GM12878 (cell line): ENCODE measurements at regions not wholly inside any gene's neighbourhood (a gene's known extent, or its start where the extent isn't known, plus 50 kb on each side); places are given as distances from the start of the nearest gene placed in this dataset.

ENCODE experiments used
- ATF2 ChIP-seq: IDR thresholded peaks from 2 replicates; pipeline ENCODE4 v1.6.1; 2012; ENCODE audit warnings: low read length, inconsistent platforms
- CHD2 ChIP-seq: IDR thresholded peaks from 2 replicates; pipeline ENCODE4 v1.6.1; 2011; ENCODE audit warnings: low read depth, low read length, improper control_type of control experiment, borderline replicate concordance
- ELK1 ChIP-seq: IDR thresholded peaks from 2 replicates; pipeline ENCODE4 v1.6.1; 2012; ENCODE audit warnings: low read depth, low read length, improper control_type of control experiment
- ETV6 ChIP-seq, 2 experiments: fragments of 450-650 bp in 1 of 2; IDR thresholded peaks in 1 of 2; conservative IDR thresholded peaks in 1 of 2; 2 replicates each; pipeline ENCODE4 v1.6.1; 2014; ENCODE audit warnings: antibody characterized with exemption in 1 of 2, borderline replicate concordance in 1 of 2, low read depth in 1 of 2, mild to moderate bottlenecking in 1 of 2, moderate library complexity in 1 of 2
- IKZF1 ChIP-seq: fragments of 450-650 bp; conservative IDR thresholded peaks from 2 replicates; pipeline ENCODE4 v1.6.1; 2017; ENCODE audit warnings: antibody characterized with exemption, mild to moderate bottlenecking
- JUND ChIP-seq: IDR thresholded peaks from 2 replicates; pipeline ENCODE4 v1.6.1; 2012; ENCODE audit warnings: low read depth, mild to moderate bottlenecking, low read length, improper control_type of control experiment, moderate library complexity
- LARP7 ChIP-seq: fragments of 450-650 bp; IDR thresholded peaks from 2 replicates; pipeline ENCODE4 v1.6.1; 2017; ENCODE audit warnings: mild to moderate bottlenecking
- NFIC ChIP-seq: IDR thresholded peaks from 2 replicates; pipeline ENCODE4 v1.6.1; 2012; ENCODE audit warnings: low read depth, mild to moderate bottlenecking, inconsistent platforms, low read length, moderate library complexity
- NR2C1 ChIP-seq: fragments of 450-650 bp; IDR thresholded peaks from 2 replicates; pipeline ENCODE4 v1.6.1; 2017; ENCODE audit warnings: antibody characterized with exemption, mild to moderate bottlenecking, moderate library complexity
- POLR2A ChIP-seq: IDR thresholded peaks from 2 replicates; pipeline ENCODE4 v1.6.1; 2011; ENCODE audit warnings: low read depth, mild to moderate bottlenecking, low read length
- RBBP5 ChIP-seq: fragments of 200-600 bp; sonication (generic); conservative IDR thresholded peaks from 2 replicates; pipeline ENCODE4 v1.6.1; 2016
- SIN3A ChIP-seq: IDR thresholded peaks from 2 replicates; pipeline ENCODE4 v1.6.1; 2012; ENCODE audit warnings: low read depth, low read length, improper control_type of control experiment
- TCF12 ChIP-seq: IDR thresholded peaks from 2 replicates; pipeline ENCODE4 v1.6.1; 2011; ENCODE audit warnings: low read depth, mild to moderate bottlenecking, low read length
- ZBED1 ChIP-seq: IDR thresholded peaks from 2 replicates; pipeline ENCODE4 v1.6.1; 2016; ENCODE audit warnings: borderline replicate concordance
- ZBTB33 ChIP-seq: fragments of 450-650 bp; IDR thresholded peaks from 2 replicates; pipeline ENCODE4 v1.6.1; 2017; ENCODE audit warnings: mild to moderate bottlenecking
- ZBTB4 ChIP-seq: fragments of 450-650 bp; formaldehyde crosslinking; IDR thresholded peaks from 2 replicates; pipeline ENCODE4 v1.4.0; 2022; ENCODE audit warnings: mild to moderate bottlenecking, moderate library complexity

GRCh38 chr6:81938014-81938856 is 185.8 kb upstream of the TENT5A start (continued):
- TF ChIP-seq NR2C1 (0 out of 2 replicates have a peak, but pooled peaks have one; percentile 15), ZBED1 (no peak), ZBTB4 (CRISPR knock-in tag) (no peak), CHD2 (no peak), JUND (no peak), LARP7 (no peak), ATF2 (no peak), SIN3A (no peak), RBBP5 (no peak), POLR2A (no peak), ETV6 (conservative IDR thresholded peaks at IDR 0.05 in 1 of 2, IDR thresholded peaks at IDR 0.05 in 1 of 2; ENCODE audit: borderline replicate concordance in 1 of 2, low read depth in 1 of 2) (no peak), ZBTB33 (no peak), TCF12 (no peak), ELK1 (no peak), IKZF1 (peak; percentile 45; the same call in 1 of the 2 replicates), NFIC (no peak)
- TF ChIP-seq, all 136 proteins: peak for 13
